ENCODE measurements at regions not wholly inside any gene's neighbourhood (a gene's known extent, or its start where the extent isn't known, plus 50 kb on each side); places are given as distances from the start of the nearest gene placed in this dataset.
A peak's percentile ranks its signal among the peaks of the same experiment; 100 is the strongest.
"Not testable (repeated sequence)": the region's sequence is repeated elsewhere in the genome, so short reads cannot be mapped to it uniquely, and the experiment has no call there.

DNA sequence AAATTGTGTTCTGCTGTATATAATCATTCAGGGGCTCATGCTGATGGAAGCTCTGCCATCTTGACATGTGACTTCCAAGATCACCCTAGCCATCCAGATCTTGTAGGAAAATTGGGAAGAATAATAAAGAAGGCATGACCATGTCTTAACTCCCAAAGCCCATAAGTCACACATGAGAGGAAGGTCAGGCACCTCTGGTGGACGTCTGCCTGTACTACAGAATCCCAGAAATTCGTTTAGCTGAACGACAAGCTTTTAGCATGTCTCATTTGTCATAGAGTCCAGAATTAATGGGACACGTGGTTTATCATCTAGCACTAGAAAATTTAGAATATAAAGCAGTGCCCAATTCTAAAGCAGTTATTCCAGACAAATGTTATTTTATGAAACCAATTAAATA is 212.7 kb downstream of the CENPC start:
- peak; percentile 34 for DNase-seq (ENCODE audit: low spot score)

DNA sequence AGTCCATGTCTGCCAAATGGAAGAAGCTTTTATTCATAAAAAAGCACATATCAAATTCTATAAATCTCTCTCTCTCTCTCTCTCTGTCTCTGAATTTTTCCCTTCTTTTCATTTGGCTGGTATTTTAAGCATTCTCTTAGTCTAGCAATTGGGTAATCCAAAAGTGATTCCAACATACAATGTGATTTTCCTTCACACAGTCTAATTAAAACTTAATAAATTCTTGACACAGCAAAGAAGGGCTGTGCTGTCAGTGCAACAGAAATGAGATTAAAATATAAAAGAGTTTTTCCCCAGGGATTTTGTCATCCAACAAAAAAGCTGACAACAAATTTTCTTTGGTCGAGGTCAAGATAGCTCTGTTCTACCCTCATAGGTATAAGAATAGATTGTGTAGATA is 216.9 kb downstream of the CENPC start:
- DNase-seq (ENCODE audit: low spot score): no peak

DNA sequence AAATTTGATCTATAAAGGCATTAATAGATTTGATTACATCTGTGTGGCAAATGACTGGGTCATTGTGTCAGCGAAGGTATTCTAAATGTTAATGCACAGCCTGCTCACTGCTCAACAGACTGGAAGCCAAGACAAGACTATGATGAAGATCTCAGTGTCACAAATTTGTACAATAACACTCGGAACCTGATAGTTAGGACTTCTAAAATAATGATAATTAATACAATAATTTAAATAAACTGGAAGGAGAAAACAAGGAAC is 217.4 kb downstream of the CENPC start:
- DNase-seq (ENCODE audit: low spot score): no peak

DNA sequence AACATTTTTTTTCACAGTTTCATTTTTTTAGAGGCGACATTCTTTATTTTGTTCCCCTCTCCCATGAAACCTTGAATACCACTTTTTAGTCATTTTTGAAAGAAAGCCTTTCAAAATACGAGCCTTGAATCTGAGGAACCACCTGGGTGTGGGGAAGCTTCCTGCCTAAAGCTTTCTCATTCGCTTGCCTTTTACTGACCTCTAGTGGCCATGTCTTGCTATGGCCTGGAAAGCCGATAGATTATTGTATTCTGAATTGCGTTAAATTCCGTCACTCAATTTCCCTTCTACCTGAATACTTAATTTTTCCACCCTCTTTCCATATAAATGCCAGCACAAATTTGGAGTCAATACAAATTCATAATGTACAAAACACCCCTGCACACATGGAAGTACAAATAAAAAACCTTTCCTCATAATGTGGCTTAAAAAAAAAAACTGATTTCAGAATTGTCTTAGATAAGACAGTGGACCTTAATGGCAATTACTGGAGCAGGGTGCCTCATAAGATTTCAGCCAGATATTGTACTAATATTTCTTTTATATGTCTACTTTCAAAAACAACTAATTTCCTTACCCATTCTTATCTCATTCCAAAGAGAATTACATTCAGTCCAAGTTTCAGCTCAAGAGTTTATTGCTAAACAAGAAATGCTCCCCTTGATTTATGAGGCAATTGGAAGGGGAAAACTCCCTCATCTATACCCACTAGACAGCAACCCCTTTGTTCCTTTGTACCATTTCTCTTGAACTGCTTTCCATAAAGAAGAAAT is 217.9 kb downstream of the CENPC start:
- DNase-seq (ENCODE audit: low spot score): peak; percentile 94

DNA sequence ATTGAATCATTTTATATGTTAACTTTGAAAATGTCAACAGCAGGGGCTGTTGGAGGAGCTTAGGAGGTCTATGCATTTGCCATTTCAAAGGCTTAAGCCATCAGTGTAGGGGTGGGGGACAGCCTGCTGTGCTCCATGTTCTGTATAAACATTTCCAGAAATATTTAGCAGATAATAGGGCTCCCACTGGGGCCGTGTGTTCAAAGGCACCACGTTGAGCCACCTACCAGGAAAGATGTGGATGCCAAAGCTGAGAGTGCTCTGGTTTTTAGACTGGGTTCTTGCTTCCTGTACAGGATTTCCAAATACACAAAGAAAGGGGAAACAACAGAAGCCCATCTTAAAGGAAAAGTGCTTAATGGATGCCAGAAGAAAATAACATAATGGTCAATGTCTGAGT is 219.5 kb downstream of the CENPC start:
- DNase-seq (ENCODE audit: low spot score): no peak

DNA sequence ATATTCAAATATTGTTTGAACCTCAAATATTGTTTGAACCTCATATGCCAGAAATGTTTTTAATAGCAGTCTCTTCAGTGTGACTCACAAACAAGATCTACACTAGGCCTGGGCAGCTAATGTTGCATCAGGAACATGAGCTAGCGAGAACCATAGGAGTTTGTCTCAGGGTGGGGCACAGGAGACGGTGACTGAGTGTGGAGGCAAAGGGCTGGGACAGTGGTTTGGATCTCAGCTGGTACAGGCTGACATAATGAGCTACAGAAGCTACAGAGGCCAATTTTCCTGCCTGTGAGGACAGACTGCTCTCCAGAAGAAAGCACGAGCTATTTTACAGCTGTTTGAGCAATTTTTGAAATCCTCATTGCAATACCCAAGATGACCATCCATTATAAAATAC is 224.7 kb downstream of the CENPC start:
- no peak for DNase-seq (ENCODE audit: low spot score)

DNA sequence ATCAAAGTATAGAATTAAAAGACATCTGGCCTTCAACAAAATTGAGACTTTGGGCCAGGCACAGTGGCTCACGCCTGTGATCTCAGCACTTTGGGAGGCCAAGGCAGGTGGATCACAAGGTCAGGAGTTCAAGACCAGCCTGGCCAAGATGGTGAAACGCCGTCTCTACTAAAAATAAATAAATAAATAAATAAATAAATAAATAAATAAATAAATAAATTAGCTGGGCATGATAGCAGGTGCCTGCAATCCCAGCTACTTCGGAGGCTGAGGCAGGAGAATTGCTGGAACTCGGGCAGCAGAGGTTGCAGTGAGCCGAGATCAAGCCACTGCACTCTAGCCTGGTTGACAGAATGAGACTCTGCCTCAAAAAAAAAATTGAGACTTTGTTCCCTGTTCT is 225.7 kb downstream of the CENPC start:
- not testable (repeated sequence) for DNase-seq (ENCODE audit: low spot score)

DNA sequence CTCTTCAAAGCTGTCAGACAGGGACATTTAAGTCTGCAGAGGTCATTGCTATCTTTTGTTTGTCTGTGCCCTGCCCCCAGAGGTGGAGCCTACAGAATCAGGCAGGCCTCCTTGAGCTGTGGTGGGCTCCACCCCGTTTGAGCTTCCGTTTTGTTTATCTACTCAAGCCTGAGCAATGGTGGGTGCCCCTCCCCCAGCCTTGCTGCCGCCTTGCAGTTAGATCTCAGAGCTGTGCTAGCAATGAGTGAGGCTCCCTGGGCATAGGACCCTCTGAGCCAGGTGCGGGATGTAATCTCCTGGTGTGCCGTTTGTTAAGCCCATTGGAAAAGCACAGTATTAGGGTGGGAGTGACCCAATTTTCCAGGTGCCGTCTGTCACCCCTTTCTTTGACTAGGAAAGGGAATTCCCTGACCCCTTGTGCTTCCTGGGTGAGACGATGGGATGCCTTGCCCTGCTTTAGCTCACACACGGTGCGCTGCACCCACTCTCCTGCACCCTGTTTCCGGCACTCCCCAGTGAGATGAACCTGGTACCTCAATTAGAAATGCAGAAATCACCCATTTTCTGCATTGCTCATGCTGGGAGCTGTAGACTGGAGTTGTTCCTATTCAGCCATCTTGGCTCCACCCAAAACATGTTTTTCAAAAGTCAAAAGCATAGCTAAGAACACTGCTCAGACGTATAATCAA is 244.7 kb downstream of the CENPC start:
- not testable (repeated sequence) for DNase-seq (ENCODE audit: low spot score)

DNA sequence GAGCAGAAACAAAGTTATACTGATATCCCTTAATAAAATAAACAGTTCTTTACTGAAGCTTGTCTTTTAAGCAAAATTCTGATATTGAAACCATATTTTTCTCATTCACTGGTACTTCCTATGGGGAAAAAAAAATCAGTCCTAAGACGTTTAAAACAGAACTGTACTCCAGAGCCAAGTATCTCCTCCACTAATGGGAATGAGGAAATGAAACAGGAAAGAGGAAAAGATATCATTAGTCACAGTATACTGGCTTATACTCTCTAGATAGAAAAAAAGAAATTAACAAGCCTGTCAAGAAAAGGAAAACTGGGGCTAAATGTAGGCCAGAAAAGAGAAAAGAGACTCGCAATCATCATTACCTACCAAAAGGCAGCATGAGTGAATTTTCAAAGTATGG is 252.7 kb downstream of the CENPC start:
- DNase-seq (ENCODE audit: low spot score): no peak

DNA sequence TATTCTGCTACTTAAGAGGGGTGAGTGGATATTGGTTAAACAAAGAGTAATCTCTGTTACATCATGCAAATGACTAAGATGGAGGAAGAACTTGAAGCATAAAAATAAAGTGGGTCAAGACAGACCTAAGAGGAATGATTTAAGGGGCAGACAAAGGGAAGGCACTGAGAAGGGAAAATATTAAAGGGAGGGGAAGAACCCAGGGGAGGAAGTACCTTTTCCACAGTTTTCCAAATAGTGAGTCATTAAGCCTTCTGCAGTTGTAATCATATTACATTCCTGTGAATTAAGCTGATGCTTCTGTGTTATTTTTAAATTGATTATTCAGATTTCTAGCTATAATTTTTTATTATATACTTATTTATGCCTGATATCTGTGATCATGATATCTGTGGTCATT is 253.3 kb downstream of the CENPC start:
- no peak for DNase-seq (ENCODE audit: low spot score)

DNA sequence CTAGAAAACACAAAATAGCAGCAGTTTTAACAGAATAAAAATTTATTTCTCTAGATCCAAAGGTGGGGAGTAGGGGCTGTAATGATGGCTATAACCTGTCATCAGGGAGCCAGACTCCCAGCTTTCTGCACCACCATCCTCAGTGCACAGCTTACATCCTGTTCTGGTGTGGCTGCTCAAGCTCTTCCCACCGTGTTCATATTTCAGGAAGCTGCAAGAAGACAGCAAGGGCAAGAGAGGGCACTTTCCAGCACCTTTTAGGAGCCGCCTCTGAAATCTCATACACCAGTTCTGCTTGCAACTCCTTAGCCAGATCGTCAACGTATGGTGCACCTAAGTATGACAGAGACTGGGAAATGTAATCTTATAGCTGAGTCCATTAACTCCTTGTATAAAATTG is 253.7 kb downstream of the CENPC start:
- DNase-seq (ENCODE audit: low spot score): no peak

DNA sequence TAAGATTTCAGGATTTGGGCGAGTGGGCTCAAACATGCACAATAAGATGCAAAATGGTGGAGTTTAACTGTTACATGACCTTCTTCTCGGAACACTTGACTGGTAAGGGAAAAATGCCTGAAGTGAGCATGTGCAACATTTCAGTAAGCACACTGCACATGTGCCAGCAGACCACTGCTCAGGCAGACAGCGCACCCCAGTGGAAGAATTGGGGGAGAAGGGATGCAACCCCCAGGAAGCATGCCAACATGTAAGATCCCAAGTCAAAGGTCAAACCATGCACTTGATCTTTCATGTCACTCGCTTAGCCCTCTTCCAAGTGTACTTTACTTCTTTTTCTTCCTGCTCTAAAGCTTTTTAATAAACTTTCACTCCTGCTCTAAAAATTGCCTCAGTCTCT is 256.3 kb downstream of the CENPC start:
- DNase-seq (ENCODE audit: low spot score): no peak

DNA sequence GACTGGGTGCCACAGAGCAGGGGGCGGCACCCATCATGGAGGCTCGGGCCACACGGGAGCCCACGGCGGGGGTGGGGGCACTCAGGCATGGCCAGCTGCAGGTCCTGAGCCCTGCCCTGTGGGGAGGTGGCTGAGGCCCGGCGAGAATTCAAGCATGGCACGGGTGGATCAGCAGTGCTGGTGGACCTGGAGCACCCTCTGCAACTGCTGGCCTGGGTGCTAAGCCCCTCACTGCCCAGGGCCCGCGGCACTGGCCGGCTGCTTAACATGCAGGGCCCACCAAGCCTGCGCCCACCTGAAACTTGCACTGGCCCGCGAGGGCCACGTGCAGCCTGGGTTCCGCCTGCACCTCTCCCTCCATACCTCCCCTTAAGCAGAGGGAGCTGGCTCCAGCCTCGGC is 258.6 kb downstream of the CENPC start:
- DNase-seq (ENCODE audit: low spot score): no peak

DNA sequence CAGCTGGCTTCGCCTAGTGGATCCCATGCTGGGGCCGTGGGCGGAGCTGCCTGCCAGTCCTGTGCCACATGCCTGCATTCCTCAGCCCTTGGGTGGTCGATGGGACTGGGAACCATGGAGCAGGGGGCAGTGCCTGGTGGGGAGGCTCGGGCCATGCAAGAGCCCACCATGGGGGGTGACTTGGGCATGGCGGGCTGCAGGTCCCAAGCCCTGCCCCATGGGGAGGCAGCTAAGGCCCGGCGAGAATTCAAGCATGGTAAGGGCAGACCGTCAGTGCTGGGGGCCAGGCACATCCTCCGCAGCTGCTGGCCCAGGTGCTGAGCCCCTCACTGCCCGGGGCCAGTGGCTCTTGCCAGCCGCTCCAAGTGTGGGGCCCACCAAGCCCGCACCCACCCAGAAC is 262.6 kb downstream of the CENPC start:
- no peak for DNase-seq (ENCODE audit: low spot score)

DNA sequence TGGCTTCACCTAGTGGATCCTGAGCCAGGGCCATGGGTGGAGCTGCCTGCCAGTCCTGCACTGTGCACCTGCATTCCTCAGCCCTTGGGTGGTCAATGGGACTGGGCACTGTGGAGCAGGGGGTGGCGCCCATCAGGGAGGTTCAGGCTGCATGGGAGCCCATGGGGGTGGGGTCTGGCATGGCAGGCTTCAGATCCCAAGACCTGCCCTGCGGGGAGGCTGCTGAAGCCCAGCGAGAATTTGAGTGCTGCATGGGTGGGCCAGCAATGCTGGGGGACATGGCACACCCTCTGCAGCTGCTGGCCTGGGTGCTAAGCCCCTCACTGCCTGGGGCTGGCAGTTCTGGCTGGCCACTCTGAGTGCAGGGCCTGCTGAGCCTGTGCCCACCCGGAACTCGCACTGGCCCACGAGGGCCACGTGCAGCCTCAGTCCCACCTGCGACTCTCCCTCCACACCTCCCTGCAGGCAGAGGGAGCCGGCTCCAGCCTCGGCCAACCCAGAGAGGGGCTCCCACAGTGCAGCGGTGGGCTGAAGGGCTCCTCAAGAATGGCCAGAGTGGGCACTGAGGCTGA is 270.0 kb downstream of the CENPC start:
- DNase-seq (ENCODE audit: low spot score): no peak

DNA sequence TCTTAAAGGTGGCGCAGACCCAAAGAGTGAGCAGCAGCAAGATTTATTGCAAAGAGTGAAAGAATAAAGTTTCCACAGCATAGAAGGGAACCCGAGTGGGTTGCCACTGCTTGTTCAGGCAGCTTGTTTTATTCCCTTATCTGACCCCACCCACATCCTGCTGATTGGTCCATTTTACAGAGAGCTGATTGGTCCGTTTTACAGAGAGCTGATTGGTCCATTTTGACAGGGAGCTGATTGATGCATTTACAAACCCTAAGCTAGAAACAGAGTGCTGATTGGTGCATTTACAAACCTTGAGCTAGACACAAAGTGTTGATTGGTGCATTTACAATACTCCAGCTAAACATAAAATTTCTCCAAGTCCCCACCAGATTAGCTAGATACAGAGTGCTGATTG is 270.6 kb downstream of the CENPC start:
- DNase-seq (ENCODE audit: low spot score): not testable (repeated sequence)

DNA sequence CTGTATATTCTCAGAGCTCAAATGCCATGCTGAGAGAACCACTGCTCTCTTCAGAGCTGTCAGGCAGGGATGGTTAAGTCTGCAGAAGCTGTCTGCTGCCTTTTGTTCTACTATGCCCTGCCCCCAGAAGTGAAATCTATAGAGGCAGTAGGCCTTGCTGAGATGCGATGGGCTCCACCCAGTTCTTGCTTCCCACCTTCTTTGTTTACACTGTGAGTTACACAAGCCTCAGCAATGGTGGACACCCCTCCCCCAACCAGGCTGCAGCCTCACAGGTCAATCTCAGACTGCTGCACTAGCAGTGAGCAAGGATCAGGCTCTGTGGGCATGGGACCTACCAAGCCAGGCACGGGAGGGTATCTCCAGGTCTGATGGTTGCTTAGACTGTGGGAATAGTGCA is 271.6 kb downstream of the CENPC start:
- DNase-seq (ENCODE audit: low spot score): no peak

DNA sequence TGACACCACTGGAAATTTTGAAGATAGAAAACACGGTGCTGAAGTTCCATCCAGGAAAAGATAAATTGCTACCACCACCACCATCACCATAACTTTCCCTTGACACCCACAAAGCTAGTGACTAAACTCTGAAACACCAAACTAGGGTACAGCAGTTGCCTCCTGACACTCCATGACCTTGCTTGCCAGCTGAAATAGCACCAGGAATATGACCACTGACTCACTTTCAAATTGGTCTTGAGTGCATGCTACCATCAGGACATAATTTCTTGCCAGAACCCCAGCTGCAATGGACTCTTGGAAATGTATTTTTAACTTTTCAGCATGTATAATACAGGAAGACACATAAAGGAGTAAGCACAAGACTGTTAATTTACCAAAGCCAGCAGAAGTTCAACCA is 283.3 kb downstream of the CENPC start:
- DNase-seq (ENCODE audit: low spot score): no peak

DNA sequence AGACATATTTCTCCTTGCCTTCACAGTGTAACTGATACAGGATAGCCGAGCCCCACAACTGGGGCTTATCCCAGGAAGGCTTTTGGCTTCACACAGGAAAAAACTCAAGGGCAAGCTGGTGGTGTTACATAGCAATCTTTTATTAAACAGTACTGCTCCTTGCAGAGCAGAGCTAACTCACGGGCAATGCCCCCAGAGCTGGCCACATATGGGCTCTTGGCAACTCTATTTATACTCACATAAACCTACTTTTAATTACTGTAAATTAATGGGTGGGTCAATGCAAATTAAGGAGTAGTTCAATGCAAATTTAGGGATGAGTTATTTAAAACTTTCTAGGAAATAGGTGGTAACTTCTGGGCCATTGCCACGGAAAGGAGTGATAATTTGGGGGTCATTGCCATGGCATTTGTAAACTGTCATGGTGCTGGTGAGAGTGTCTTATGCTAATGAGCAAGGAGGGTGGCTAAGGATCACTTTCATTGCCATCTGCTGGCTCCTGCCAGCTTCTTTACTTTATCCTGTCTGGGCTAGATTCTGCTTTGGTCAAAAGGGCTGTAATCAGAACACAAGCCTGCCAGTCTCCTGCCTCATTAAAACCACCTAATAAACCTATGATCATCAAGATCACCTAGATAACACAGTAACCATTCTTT is 288.8 kb downstream of the CENPC start:
- no peak for DNase-seq (ENCODE audit: low spot score)

DNA sequence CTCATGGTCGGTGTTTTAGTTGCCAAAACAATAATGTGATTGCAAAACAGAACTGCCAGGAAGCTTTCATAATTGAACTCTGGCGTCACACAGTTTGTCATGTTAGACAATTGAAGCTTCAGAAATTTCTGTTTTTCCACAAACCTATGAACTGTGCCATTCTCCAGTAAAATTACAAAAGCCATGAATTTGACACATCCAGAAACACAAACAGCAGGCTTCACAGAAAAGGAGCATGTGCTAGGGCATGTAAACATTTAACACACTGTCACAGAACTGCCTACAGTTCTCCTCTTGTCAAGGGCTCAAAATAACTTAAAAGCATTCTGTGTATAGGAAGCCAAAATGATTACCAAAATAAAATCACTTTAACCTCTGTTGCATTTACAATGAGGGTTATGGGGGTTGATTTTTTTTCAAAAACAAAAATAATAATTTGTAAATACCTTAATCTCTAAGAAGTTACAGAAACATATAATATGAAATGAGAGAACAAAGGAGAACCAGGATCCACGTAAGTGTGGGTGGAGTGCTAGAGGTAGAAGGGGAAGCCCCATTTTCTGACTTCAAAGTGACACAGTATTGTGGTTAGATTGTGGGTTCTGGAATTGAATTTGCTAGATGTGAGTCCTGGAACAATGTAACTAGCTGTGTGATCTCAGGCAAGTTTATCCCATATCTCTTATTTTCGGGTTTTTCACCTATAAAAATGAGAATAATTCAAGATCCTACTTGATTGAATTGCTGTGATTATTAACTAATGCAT is 295.0 kb downstream of the CENPC start:
- no peak for DNase-seq (ENCODE audit: low spot score)

DNA sequence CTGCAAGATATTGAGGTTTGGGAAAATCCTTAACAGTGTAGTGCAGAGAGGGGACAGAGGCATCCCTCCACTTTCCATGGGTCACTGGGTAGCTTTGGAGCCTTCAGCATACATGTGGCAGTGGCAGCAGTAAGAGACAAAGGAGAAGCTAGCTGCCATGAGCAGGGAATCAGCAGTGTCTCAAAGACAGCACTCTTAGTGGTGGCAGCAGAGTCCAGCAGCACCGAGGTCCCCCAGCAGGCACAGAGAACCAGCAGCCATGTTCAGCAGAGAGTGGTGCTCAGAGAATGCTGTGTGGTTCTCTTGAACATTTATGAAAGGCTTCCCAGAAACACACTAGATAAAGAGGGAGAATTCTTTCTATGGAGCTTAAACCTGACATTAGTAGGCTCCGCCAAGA is 308.5 kb downstream of the CENPC start:
- DNase-seq (ENCODE audit: low spot score): no peak

DNA sequence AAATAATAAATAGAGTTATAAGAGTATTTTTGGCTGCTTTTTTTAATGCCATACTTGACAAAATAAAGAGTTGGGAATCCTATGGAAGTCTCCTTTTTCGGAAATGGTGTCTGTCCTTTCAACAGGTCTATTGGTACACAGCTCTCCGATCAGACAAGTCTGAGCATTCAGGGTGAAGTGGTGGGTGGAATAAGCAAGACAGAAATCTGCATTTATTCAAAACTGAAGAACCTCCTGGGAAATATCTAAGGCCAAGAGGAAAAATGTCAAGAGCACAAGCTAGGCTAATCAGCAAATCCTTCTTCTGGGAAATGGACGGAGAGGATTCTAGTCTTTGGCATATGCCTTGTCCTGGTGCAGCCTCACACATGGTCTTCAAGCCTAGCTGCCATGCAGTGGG is 309.0 kb downstream of the CENPC start:
- DNase-seq (ENCODE audit: low spot score): no peak

DNA sequence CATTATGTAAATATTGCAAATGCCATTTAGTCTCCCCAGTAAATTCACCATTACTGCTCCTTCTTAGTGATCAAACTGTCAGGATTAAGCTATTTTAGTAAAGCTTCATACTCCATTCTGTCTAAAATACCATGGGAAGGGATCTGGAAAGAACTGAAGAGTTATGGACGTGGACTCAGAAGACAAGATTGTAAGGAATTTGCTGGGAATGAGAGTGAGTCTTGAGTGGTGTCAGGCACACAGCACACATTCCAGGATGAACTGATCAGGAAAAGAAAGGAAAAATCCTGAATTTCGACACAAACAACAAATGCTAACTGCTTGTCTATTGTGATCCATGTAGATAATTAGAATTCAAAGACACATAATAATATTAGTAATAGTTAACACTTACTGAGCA is 311.0 kb downstream of the CENPC start:
- DNase-seq (ENCODE audit: low spot score): no peak

All from COLO829 (cell line).